H1 (cell line): ENCODE measurements at regions not wholly inside any gene's neighbourhood (a gene's known extent, or its start where the extent isn't known, plus 50 kb on each side); places are given as distances from the start of the nearest gene placed in this dataset.

Source experiments
- RNF2 ChIP-seq: fragments of 200-900, 300-1000 bp; sonication (generic); IDR thresholded peaks from 2 replicates; pipeline ENCODE4 v1.7.1; 2016; ENCODE audit warnings: borderline replicate concordance, low read depth, mild to moderate bottlenecking, antibody characterized with exemption, low read length; ENCODE audit not compliant: poor library complexity, severe bottlenecking; ENCODE audit errors: missing control alignments

GRCh38 chr12:124456133-124456651 is 111.2 kb downstream of the NCOR2 start (continued):
- no peak for TF ChIP-seq RNF2
